ENCODE measurements at regions not wholly inside any gene's neighbourhood (a gene's known extent, or its start where the extent isn't known, plus 50 kb on each side); places are given as distances from the start of the nearest gene placed in this dataset.

GRCh38 chr16:85373741-85374570, 239.2 kb upstream of the GSE1 start:
- H3K4me1 ChIP-seq (ENCODE audit: control insufficient read depth, insufficient read depth, low read length), result peaks cover 26% of the 10 kb centered on the region
- no peak for TF ChIP-seq CEBPB (IDR thresholded peaks at IDR 0.05; ENCODE audit: low read depth, low read length)

More at GRCh38 chr16:85373741-85374570, 239.2 kb upstream of the GSE1 start:
- no peaks in the 10 kb centered on the region for H3K36me3 ChIP-seq (ENCODE audit: control insufficient read depth, insufficient read depth, low read length)
- peak overlapping the region; percentile 91 for H2AK5ac ChIP-seq (ENCODE audit: low read depth, low read length)
- H3K27me3 ChIP-seq (ENCODE audit: control insufficient read depth, insufficient read depth, low read length), result no peaks in the 10 kb centered on the region
- no peak overlapping the region for H2BK15ac ChIP-seq (ENCODE audit: low read depth, low read length)
- no peak overlapping the region for H3K56ac ChIP-seq (ENCODE audit: extremely low read depth, insufficient read depth, low read length)
- 0 out of 2 replicates have a peak overlapping the region, but pooled peaks have one; percentile 29 for H3K14ac ChIP-seq (replicated peaks; ENCODE audit: low read depth, low read length)
- 0 out of 2 replicates have a peak overlapping the region, but pooled peaks have one; percentile 5 for H3K23ac ChIP-seq (ENCODE audit: low read depth, low read length)
- intact Hi-C loops (cut with micrococcal nuclease), result no loop called here
- H2AK9ac ChIP-seq (replicated peaks; ENCODE audit: low read depth, low read length, poor library complexity), result no peak overlapping the region
- H4K8ac ChIP-seq (ENCODE audit: low read depth in 2 of 2, low read length in 2 of 2), result no peak overlapping the region
- no peak overlapping the region for H2BK120ac ChIP-seq (ENCODE audit: low read depth, low read length)
- in situ Hi-C loops (cut with MboI; ENCODE audit: low sequenced_read_pairs), result no loop called here
- no peak overlapping the region for H2BK20ac ChIP-seq (ENCODE audit: low read depth, low read length)
- H3K4me2 ChIP-seq (ENCODE audit: low read depth, low read length), result no peak overlapping the region
- no peak overlapping the region for H3K4me3 ChIP-seq (ENCODE audit: insufficient read depth, low read depth, low read length)
- no peak for ATAC-seq (ENCODE audit: low read depth)
- no peak overlapping the region for H3K27ac ChIP-seq (ENCODE audit: insufficient read depth, low read length)
- H2AFZ ChIP-seq (replicated peaks; ENCODE audit: low read length, poor library complexity), result peak overlapping the region; percentile 58
- no TSS peak for BruUV-seq (replicated peaks)
- peaks cover 11 to 68% of the 10 kb centered on the region in 2 experiments for H3K79me1 ChIP-seq (ENCODE audit: low read depth in 1 of 2, low read length in 2 of 2)
- H3K9me1 ChIP-seq (ENCODE audit: insufficient read depth, low read length), result peaks cover 17% of the 10 kb centered on the region
- dilution Hi-C loops (cut with HindIII; ENCODE audit: low sequenced_read_pairs, unreplicated experiment), result no loop called here
- ChIA-PET POLR2A (ENCODE audit: unreplicated experiment) (no interaction called here), CTCF (no interaction called here)
- no peak overlapping the region for H2BK5ac ChIP-seq (ENCODE audit: low read depth, low read length, poor library complexity, severe bottlenecking)
- H3K4ac ChIP-seq (ENCODE audit: low read depth, low read length), result peak overlapping the region; percentile 41; the same call in 1 of the 2 replicates
- H4K5ac ChIP-seq (ENCODE audit: low read depth, low read length), result no peak overlapping the region
- H4K91ac ChIP-seq (ENCODE audit: insufficient read depth, low read depth, low read length), result no peak overlapping the region; the same call in 1 of the 2 replicates
- 93% methylated on average over 25 of the region's 41 CpGs; no CpG with 5 or more reads in 1 of the 2 experiments for WGBS, 2 experiments (ENCODE audit: extremely low coverage in 2 of 2, insufficient read length in 1 of 2)
- no peak for DNase-seq
- no peaks in the 10 kb centered on the region for H3K9me3 ChIP-seq (ENCODE audit: control insufficient read depth, insufficient read depth, low read length)
- H3K18ac ChIP-seq (ENCODE audit: low read depth, low read length), result no peak overlapping the region
- peaks cover 54% of the 10 kb centered on the region for H4K20me1 ChIP-seq (ENCODE audit: insufficient read depth, low read length)
- H3K9ac ChIP-seq (ENCODE audit: low read depth, low read length), result no peak overlapping the region

All from IMR-90 (cell line).